ENCODE measurements at regions not wholly inside any gene's neighbourhood (a gene's known extent, or its start where the extent isn't known, plus 50 kb on each side); places are given as distances from the start of the nearest gene placed in this dataset.

GRCh38 chr3:115351193-115351592 lies 204.1 kb upstream of the ZBTB20 start:
- H2AFZ ChIP-seq (replicated peaks; ENCODE audit: low read length, poor library complexity), result no peak overlapping the region

More at GRCh38 chr3:115351193-115351592, 204.1 kb upstream of the ZBTB20 start:
- Histone ChIP-seq H3K14ac (replicated peaks; ENCODE audit: low read depth, low read length) (no peak overlapping the region), H2BK20ac (ENCODE audit: low read depth, low read length) (no peak overlapping the region), H3K9ac (ENCODE audit: low read depth, low read length) (no peak overlapping the region), H3K27me3 (ENCODE audit: control insufficient read depth, insufficient read depth, low read length) (no peaks in the 10 kb centered on the region), H3K9me3 (ENCODE audit: control insufficient read depth, insufficient read depth, low read length) (no peaks in the 10 kb centered on the region), H4K20me1 (ENCODE audit: insufficient read depth, low read length) (no peaks in the 10 kb centered on the region), H3K9me1 (ENCODE audit: insufficient read depth, low read length) (no peaks in the 10 kb centered on the region), H3K4me2 (ENCODE audit: low read depth, low read length) (no peak overlapping the region), H2AK5ac (ENCODE audit: low read depth, low read length) (no peak overlapping the region), H2AK9ac (replicated peaks; ENCODE audit: low read depth, low read length, poor library complexity) (no peak overlapping the region), H3K56ac (ENCODE audit: extremely low read depth, insufficient read depth, low read length) (no peak overlapping the region), H3K4me3 (ENCODE audit: insufficient read depth, low read depth, low read length) (no peak overlapping the region), H2BK120ac (ENCODE audit: low read depth, low read length) (no peak overlapping the region), H3K4ac (ENCODE audit: low read depth, low read length) (no peak overlapping the region), H4K91ac (ENCODE audit: insufficient read depth, low read depth, low read length) (no peak overlapping the region), H4K8ac (ENCODE audit: low read depth in 2 of 2, low read length in 2 of 2) (no peak overlapping the region), H2BK5ac (ENCODE audit: low read depth, low read length, poor library complexity, severe bottlenecking) (no peak overlapping the region), H3K18ac (ENCODE audit: low read depth, low read length) (no peak overlapping the region), H3K36me3 (ENCODE audit: control insufficient read depth, insufficient read depth, low read length) (no peaks in the 10 kb centered on the region), H3K23ac (ENCODE audit: low read depth, low read length) (no peak overlapping the region), H3K27ac (ENCODE audit: insufficient read depth, low read length) (no peak overlapping the region), H3K79me1 (ENCODE audit: low read depth in 1 of 2, low read length in 2 of 2) (no peaks in the 10 kb centered on the region), H3K4me1 (ENCODE audit: control insufficient read depth, insufficient read depth, low read length) (no peaks in the 10 kb centered on the region), H4K5ac (ENCODE audit: low read depth, low read length) (no peak overlapping the region), H2BK15ac (ENCODE audit: low read depth, low read length) (no peak overlapping the region)
- no CpG with 5 or more reads among the region's 4 CpGs for WGBS, 2 experiments (ENCODE audit: extremely low coverage in 2 of 2, insufficient read length in 1 of 2)
- DNase-seq, result no peak
- in situ Hi-C loops (cut with MboI; ENCODE audit: low sequenced_read_pairs) (no loop called here), dilution Hi-C loops (cut with HindIII; ENCODE audit: low sequenced_read_pairs, unreplicated experiment) (no loop called here), intact Hi-C loops (cut with micrococcal nuclease) (no loop called here)
- ATAC-seq (ENCODE audit: low read depth), result no peak
- TF ChIP-seq CHD1 (IDR thresholded peaks at IDR 0.05; ENCODE audit: low read depth, low read length), result no peak
- no peak for TF ChIP-seq CEBPB (IDR thresholded peaks at IDR 0.05; ENCODE audit: low read depth, low read length)
- no peak for TF ChIP-seq ELK1 (IDR thresholded peaks at IDR 0.05; ENCODE audit: borderline replicate concordance, low read depth, low read length)
- TF ChIP-seq POLR2A (IDR thresholded peaks at IDR 0.05; ENCODE audit: low read depth, low read length), result no peak
- no peak for TF ChIP-seq MXI1 (IDR thresholded peaks at IDR 0.05; ENCODE audit: borderline replicate concordance, low read depth, low read length)
- no peak for TF ChIP-seq CTCF (conservative IDR thresholded peaks at IDR 0.05; ENCODE audit: low read depth, low read length)
- no peak for TF ChIP-seq SMC3 (IDR thresholded peaks at IDR 0.05; ENCODE audit: low read depth, low read length)
- no peak for TF ChIP-seq FOS (IDR thresholded peaks at IDR 0.05; ENCODE audit: low read depth, low read length)
- TF ChIP-seq MAZ (IDR thresholded peaks at IDR 0.05; ENCODE audit: borderline replicate concordance, low read depth, low read length), result no peak
- no TSS peak for BruUV-seq (replicated peaks)
- ChIA-PET CTCF (no interaction called here), POLR2A (ENCODE audit: unreplicated experiment) (no interaction called here)
